K562 (cell line): ENCODE measurements at regions not wholly inside any gene's neighbourhood (a gene's known extent, or its start where the extent isn't known, plus 50 kb on each side); places are given as distances from the start of the nearest gene placed in this dataset.

Source experiments
- ATAC-seq: fragments of 200-7000 bp; cut with Tn5 transposase; 3 replicates; pipeline ENCODE4 v1.9.1; 2020; ENCODE audit warnings: moderate library complexity
- BruUV-seq: library from RNA; stranded (reverse); fragments of 400-500 nt; replicated peaks from 2 replicates; lab custom pipeline; 2021; lab: Mats Ljungman, UMichigan
- CTCF ChIA-PET: fragments of 300-600 bp; formaldehyde crosslinking; extraction: SDS; loops from one replicate; lab custom pipeline; 2021; ENCODE audit warnings: low intra/inter-chr PET ratio; lab: Yijun Ruan, JAX
- POLR2A ChIA-PET: fragments of 300-600, 350-650 bp; sonication (Branson Sonifier 250); formaldehyde crosslinking; extraction: SDS; loops from one replicate; lab custom pipeline; 2021; ENCODE audit warnings: antibody characterized with exemption, inconsistent platforms; lab: Yijun Ruan, JAX
- DNase-seq, 4 experiments: peaks; one replicate each; pipeline versions ENCODE4 v3.0.0 to v3.0.0-alpha.2; 2011 to 2018; ENCODE audit warnings: low spot score in 3 of 4, mixed read lengths in 3 of 4; ENCODE audit errors: extremely low read depth in 1 of 4
- FAIRE-seq: peaks from 2 replicates; lab custom pipeline; 2011; peaks lifted over from hg19 to GRCh38; lab: Jason Lieb, UNC
- H2AFZ ChIP-seq: 2 replicates; pipeline ENCODE4 v1.6.0; 2011; ENCODE audit warnings: low read depth, low read length, control low read depth, inconsistent platforms
- H3K27ac ChIP-seq: fragments of 200-600 bp; 3 replicates; pipeline ENCODE4 v1.8.0; 2011; ENCODE audit warnings: low read depth, mild to moderate bottlenecking, control low read depth, inconsistent platforms, low read length, moderate library complexity, mixed read lengths; ENCODE audit errors: extremely low read depth
- H3K27me3 ChIP-seq, 2 experiments: fragments of 300-600 bp in 1 of 2; 2 replicates in 1 of 2; 3 replicates in 1 of 2; pipeline versions ENCODE4 v1.6.0 to v1.8.0; 2011; ENCODE audit warnings: inconsistent platforms in 2 of 2, low read length in 2 of 2, mild to moderate bottlenecking in 1 of 2, mixed read lengths in 1 of 2, moderate library complexity in 1 of 2; ENCODE audit not compliant: control insufficient read depth in 2 of 2, insufficient read depth in 2 of 2
- H3K36me3 ChIP-seq: fragments of 300-600 bp; 3 replicates; pipeline ENCODE4 v1.8.0; 2011; ENCODE audit warnings: mild to moderate bottlenecking, low read length, inconsistent platforms; ENCODE audit not compliant: control insufficient read depth, insufficient read depth
- H3K4me1 ChIP-seq, 2 experiments: fragments of 200-600 bp in 1 of 2; replicated peaks in 1 of 2; 2 replicates in 1 of 2; 3 replicates in 1 of 2; pipeline versions ENCODE4 v1.5.1 to v1.8.0; 2011; ENCODE audit warnings: inconsistent platforms in 2 of 2, low read length in 2 of 2, mild to moderate bottlenecking in 1 of 2, mixed read lengths in 1 of 2, moderate library complexity in 1 of 2; ENCODE audit not compliant: control insufficient read depth in 2 of 2, insufficient read depth in 2 of 2
- H3K4me2 ChIP-seq: 2 replicates; pipeline ENCODE4 v1.6.1; 2011; ENCODE audit warnings: low read length, control low read depth, inconsistent platforms, mixed read lengths; ENCODE audit not compliant: insufficient read depth
- H3K4me3 ChIP-seq: fragments of 200-600 bp; sonication (generic), shearing (Covaris generic); 2 replicates; pipeline ENCODE4 v1.5.1; 2016; ENCODE audit warnings: control low read depth, inconsistent platforms
- H3K79me2 ChIP-seq: fragments of 200-600 bp; 3 replicates; pipeline ENCODE4 v1.8.0; 2011; ENCODE audit warnings: low read length, inconsistent platforms; ENCODE audit not compliant: control insufficient read depth, insufficient read depth
- H3K9ac ChIP-seq, 2 experiments: 2 replicates each; pipeline versions ENCODE4 v1.6.0 to v1.6.1; 2011; ENCODE audit warnings: low read depth in 2 of 2, low read length in 2 of 2, control low read depth in 1 of 2, inconsistent platforms in 1 of 2, mild to moderate bottlenecking in 1 of 2, mixed read lengths in 1 of 2; ENCODE audit not compliant: insufficient read depth in 1 of 2
- H3K9me1 ChIP-seq: one replicate; pipeline ENCODE4 v1.6.0; 2011; ENCODE audit warnings: inconsistent platforms, mild to moderate bottlenecking, low read length, moderate library complexity; ENCODE audit not compliant: control insufficient read depth, insufficient read depth
- H3K9me3 ChIP-seq: replicated peaks from 2 replicates; pipeline ENCODE4 v1.5.1; 2011; ENCODE audit warnings: low read depth, low read length, inconsistent platforms; ENCODE audit not compliant: control insufficient read depth, insufficient read depth
- H4K20me1 ChIP-seq: replicated peaks from 2 replicates; pipeline ENCODE4 v1.6.1; 2011; ENCODE audit warnings: low read length, inconsistent platforms, mixed read lengths; ENCODE audit not compliant: control insufficient read depth, insufficient read depth
- BRF2 ChIP-seq: IDR thresholded peaks from 3 replicates; pipeline ENCODE4 v1.6.1; 2011; ENCODE audit warnings: borderline replicate concordance, mild to moderate bottlenecking; ENCODE audit not compliant: insufficient read length, insufficient read depth
- CBX8 ChIP-seq: fragments of 200-600 bp; sonication (generic); IDR thresholded peaks from 2 replicates; pipeline ENCODE4 v1.6.1; 2012; ENCODE audit warnings: borderline replicate concordance, mixed run types, low read depth, mild to moderate bottlenecking, moderate library complexity, mixed read lengths, low read length, control low read depth, inconsistent platforms; ENCODE audit not compliant: poor library complexity, severe bottlenecking; ENCODE audit errors: extremely low read depth
- COPS2 ChIP-seq: fragments of 450-650 bp; conservative IDR thresholded peaks from 2 replicates; pipeline ENCODE4 v1.6.1; 2016; ENCODE audit warnings: mild to moderate bottlenecking, moderate library complexity
- GATAD2A ChIP-seq: fragments of 450-650 bp; IDR thresholded peaks from 2 replicates; pipeline ENCODE4 v1.6.1; 2017
- HCFC1 ChIP-seq: IDR thresholded peaks from 2 replicates; pipeline ENCODE4 v1.6.1; 2012; ENCODE audit warnings: low read depth, low read length, improper control_type of control experiment
- HNRNPUL1 ChIP-seq: fragments of 200-400 bp; formaldehyde crosslinking; IDR thresholded peaks from 2 replicates; pipeline ENCODE4 v1.6.1; 2017; ENCODE audit warnings: low read length
- KLF6 ChIP-seq: fragments of 250-450 bp; sonication (Bioruptor Pico); IDR thresholded peaks from 2 replicates; pipeline ENCODE4 v1.4.0; 2020; ENCODE audit warnings: mild to moderate bottlenecking, moderate library complexity, borderline replicate concordance
- MAFG ChIP-seq: fragments of 450-650 bp; conservative IDR thresholded peaks from 2 replicates; pipeline ENCODE4 v1.6.1; 2016; ENCODE audit warnings: missing genetic modification characterization, missing compliant biosample characterization
- NUFIP1 ChIP-seq: fragments of 450-650 bp; IDR thresholded peaks from 2 replicates; pipeline ENCODE4 v1.6.1; 2018; ENCODE audit not compliant: partially characterized antibody
- SAP30 ChIP-seq: fragments of 200-600 bp; sonication (generic); IDR thresholded peaks from 2 replicates; pipeline ENCODE4 v1.6.1; 2012; ENCODE audit warnings: borderline replicate concordance, low read depth, mild to moderate bottlenecking, moderate library complexity, low read length, control low read depth, inconsistent platforms; ENCODE audit not compliant: insufficient read depth, poor library complexity, severe bottlenecking
- SETDB1 ChIP-seq: IDR thresholded peaks from one replicate; pipeline ENCODE4 v1.6.1; 2012; ENCODE audit warnings: low read length, control low read depth, inconsistent platforms
- TRIM28 ChIP-seq: fragments of 450-650 bp; IDR thresholded peaks from 2 replicates; pipeline ENCODE4 v1.6.1; 2017
- WGBS: fragments of 100-300 bp; shearing (Covaris generic); methylation state at CpG from one replicate; pipeline ENCODE4 v1.1.6; 2016; ENCODE audit warnings: low coverage, mixed read lengths; ENCODE audit not compliant: insufficient coverage; ENCODE audit errors: missing lambda C conversion rate; 5-methylcytosine and 5-hydroxymethylcytosine counted together
- in situ Hi-C: fragments of 300-500 bp; cut with MboI; formaldehyde crosslinking; loops from 4 replicates; pipeline ENCODE4 v1.15.0; 2018; ENCODE audit warnings: inconsistent platforms, mixed read lengths
- intact Hi-C: fragments of 100-400 bp; cut with micrococcal nuclease; formaldehyde crosslinking; loops from 2 replicates; pipeline ENCODE4 v1.14.2; 2022
- TF ChIP-seq, protein P1 (sequence below): fragments of 250-450 bp; sonication (Bioruptor Pico); IDR thresholded peaks from 2 replicates; pipeline ENCODE4 v1.4.0; 2020; ENCODE audit warnings: mild to moderate bottlenecking, moderate library complexity
- TF ChIP-seq, protein P2 (sequence below), 2 experiments: fragments of 450-650 bp; IDR thresholded peaks; 2 replicates each; pipeline ENCODE4 v1.6.1; 2018; ENCODE audit warnings: mild to moderate bottlenecking in 2 of 2, low read depth in 1 of 2; ENCODE audit not compliant: partially characterized antibody in 2 of 2

GRCh38 chr16:51892293-51893007 lies 654.5 kb downstream of the TOX3 start:
- ATAC-seq (no peak), DNase-seq (no peak), FAIRE-seq (no peak)
- no peaks in the 10 kb centered on the region for H3K9me1 ChIP-seq
- H3K27ac ChIP-seq: no peak overlapping the region
- H3K36me3 ChIP-seq: no peaks in the 10 kb centered on the region
- under 1% methylated on average over 11 of the region's 11 CpGs for WGBS
- intact Hi-C loops: no loop called here
- no peaks in the 10 kb centered on the region for H3K9me3 ChIP-seq
- no peak overlapping the region for H3K9ac ChIP-seq
- CTCF ChIA-PET: no interaction called here
- H3K4me3 ChIP-seq: no peak overlapping the region
- no peak overlapping the region for H2AFZ ChIP-seq
- H3K27me3 ChIP-seq: no peaks in the 10 kb centered on the region
- in situ Hi-C loops: no loop called here
- H4K20me1 ChIP-seq: no peaks in the 10 kb centered on the region
- POLR2A ChIA-PET: no interaction called here
- no peaks in the 10 kb centered on the region for H3K4me1 ChIP-seq
- no peak overlapping the region for H3K4me2 ChIP-seq
- no TSS peak for BruUV-seq
- no peaks in the 10 kb centered on the region for H3K79me2 ChIP-seq
- no peak for TF ChIP-seq TRIM28
- TF ChIP-seq HCFC1: no peak
- no peak for TF ChIP-seq BRF2
- no peak for TF ChIP-seq HNRNPUL1
- TF ChIP-seq COPS2: no peak
- no peak for TF ChIP-seq SETDB1
- TF ChIP-seq KLF6 (CRISPR knock-in tag): no peak
- TF ChIP-seq, protein P1, sequence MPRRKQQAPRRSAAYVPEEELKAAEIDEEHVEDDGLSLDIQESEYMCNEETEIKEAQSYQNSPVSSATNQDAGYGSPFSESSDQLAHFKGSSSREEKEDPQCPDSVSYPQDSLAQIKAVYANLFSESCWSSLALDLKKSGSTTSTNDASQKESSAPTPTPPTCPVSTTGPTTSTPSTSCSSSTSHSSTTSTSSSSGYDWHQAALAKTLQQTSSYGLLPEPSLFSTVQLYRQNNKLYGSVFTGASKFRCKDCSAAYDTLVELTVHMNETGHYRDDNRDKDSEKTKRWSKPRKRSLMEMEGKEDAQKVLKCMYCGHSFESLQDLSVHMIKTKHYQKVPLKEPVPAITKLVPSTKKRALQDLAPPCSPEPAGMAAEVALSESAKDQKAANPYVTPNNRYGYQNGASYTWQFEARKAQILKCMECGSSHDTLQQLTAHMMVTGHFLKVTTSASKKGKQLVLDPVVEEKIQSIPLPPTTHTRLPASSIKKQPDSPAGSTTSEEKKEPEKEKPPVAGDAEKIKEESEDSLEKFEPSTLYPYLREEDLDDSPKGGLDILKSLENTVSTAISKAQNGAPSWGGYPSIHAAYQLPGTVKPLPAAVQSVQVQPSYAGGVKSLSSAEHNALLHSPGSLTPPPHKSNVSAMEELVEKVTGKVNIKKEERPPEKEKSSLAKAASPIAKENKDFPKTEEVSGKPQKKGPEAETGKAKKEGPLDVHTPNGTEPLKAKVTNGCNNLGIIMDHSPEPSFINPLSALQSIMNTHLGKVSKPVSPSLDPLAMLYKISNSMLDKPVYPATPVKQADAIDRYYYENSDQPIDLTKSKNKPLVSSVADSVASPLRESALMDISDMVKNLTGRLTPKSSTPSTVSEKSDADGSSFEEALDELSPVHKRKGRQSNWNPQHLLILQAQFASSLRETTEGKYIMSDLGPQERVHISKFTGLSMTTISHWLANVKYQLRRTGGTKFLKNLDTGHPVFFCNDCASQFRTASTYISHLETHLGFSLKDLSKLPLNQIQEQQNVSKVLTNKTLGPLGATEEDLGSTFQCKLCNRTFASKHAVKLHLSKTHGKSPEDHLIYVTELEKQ (CRISPR knock-in tag): no peak
- TF ChIP-seq, protein P2, sequence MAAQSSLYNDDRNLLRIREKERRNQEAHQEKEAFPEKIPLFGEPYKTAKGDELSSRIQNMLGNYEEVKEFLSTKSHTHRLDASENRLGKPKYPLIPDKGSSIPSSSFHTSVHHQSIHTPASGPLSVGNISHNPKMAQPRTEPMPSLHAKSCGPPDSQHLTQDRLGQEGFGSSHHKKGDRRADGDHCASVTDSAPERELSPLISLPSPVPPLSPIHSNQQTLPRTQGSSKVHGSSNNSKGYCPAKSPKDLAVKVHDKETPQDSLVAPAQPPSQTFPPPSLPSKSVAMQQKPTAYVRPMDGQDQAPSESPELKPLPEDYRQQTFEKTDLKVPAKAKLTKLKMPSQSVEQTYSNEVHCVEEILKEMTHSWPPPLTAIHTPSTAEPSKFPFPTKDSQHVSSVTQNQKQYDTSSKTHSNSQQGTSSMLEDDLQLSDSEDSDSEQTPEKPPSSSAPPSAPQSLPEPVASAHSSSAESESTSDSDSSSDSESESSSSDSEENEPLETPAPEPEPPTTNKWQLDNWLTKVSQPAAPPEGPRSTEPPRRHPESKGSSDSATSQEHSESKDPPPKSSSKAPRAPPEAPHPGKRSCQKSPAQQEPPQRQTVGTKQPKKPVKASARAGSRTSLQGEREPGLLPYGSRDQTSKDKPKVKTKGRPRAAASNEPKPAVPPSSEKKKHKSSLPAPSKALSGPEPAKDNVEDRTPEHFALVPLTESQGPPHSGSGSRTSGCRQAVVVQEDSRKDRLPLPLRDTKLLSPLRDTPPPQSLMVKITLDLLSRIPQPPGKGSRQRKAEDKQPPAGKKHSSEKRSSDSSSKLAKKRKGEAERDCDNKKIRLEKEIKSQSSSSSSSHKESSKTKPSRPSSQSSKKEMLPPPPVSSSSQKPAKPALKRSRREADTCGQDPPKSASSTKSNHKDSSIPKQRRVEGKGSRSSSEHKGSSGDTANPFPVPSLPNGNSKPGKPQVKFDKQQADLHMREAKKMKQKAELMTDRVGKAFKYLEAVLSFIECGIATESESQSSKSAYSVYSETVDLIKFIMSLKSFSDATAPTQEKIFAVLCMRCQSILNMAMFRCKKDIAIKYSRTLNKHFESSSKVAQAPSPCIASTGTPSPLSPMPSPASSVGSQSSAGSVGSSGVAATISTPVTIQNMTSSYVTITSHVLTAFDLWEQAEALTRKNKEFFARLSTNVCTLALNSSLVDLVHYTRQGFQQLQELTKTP (IDR thresholded peaks at IDR 0.05; ENCODE audit: low read depth in 1 of 2, partially characterized antibody in 2 of 2): no peak
- no peak for TF ChIP-seq CBX8
- no peak for TF ChIP-seq SAP30
- TF ChIP-seq MAFG (tag): no peak
- TF ChIP-seq GATAD2A: no peak
- TF ChIP-seq NUFIP1: no peak
